Amniotic epithelial cell (primary cell): ENCODE measurements at regions not wholly inside any gene's neighbourhood (a gene's known extent, or its start where the extent isn't known, plus 50 kb on each side); places are given as distances from the start of the nearest gene placed in this dataset.
"Not testable (repeated sequence)": the region's sequence is repeated elsewhere in the genome, so short reads cannot be mapped to it uniquely, and the experiment has no call there.

Experiments
- DNase-seq: peaks from one replicate; pipeline ENCODE4 v3.0.0-alpha.2; 2010; ENCODE audit warnings: low read depth

DNA sequence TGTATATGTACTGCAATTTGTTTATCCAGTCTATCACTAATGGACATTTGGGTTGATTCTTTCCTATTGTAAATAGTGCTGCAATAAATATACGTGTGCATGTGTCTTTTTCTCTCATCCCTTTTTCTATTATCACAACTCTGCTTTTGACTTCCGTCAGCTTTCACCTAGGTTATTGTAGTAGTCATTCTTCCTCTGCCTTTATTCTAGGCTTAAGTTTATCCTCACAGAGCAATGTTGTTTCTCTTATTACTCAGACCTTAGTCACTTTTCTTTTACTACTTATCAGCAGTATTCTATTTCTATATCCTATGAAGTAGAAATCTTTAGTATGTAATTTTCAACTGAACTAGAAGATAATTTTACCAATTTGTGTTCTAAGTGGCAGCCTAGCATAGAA lies 175.3 kb upstream of the SEMA3E start:
- DNase-seq = no peak

DNA sequence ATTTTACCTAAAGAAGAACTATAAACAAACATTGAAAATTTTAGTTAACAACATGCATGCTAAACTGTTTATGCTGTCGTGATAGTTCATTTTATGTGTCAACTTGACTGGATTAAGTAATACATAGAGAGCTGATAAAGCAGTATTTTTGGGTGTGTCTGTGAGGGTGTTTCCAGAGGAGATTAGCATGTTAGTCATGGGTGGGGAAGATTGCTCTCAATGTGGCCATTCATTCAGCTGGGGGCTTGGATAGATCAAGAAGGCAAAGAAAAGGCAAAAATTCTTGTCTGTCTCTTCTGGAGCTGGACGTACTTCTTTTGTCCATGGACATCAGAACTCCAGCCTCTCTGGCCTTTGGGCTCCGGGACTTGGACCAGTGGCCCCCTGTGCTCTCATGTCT lies 172.9 kb upstream of the SEMA3E start:
- no peak for DNase-seq

DNA sequence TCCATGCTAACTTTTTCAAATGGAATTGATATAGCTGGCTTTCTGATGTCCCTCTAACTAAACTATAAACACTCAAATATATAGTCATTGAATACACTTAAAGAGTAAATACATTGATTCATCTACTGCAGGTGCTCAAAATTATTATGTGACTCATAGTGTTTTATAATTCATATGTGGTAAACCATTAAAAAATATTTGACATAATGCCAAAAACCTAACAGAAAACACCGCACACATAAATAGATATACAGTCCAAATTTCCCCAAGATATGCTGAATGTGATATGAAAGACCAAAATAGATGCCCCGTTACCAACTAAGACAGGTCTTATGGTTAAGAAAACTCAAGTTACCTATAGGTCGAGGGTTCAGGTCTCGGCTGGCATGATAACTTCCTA lies 171.7 kb upstream of the SEMA3E start:
- no peak for DNase-seq

DNA sequence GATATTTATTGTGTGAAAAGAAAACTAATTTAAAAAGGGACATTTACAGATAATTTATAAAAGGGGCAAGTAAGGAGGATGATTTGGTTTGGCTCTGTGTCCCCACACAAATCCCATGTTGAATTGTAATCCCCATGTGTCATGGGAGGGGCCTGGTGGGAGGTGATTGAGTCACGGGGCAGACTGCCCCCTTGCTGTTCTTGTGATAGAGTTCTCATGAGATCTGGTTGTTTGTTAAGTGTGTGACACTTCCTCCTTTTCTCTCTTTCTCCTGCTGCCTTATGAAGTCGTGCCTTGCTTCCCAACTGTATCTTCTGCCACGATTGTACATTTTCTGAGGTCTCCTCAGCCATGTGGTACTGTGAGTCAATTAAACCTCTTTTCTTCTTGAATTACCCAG lies 171.0 kb upstream of the SEMA3E start:
- DNase-seq = no peak

DNA sequence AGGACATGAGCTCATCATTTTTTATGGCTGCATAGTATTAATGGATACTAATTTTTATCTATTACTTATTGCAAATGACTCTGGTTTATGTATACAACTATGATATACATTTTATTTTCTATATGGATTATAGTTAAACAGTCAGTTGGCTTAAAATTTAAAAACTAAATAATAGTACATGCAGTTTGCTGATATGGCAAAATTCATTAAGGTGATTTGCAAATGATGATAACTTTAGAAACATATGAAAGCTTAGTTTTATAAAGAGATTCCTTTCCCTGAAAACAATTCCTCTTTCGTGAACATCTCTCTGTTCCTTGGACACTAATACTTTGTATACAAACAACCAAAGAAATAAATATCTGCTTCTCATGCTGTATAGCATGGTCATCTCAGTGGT lies 165.5 kb upstream of the SEMA3E start:
- DNase-seq = no peak

DNA sequence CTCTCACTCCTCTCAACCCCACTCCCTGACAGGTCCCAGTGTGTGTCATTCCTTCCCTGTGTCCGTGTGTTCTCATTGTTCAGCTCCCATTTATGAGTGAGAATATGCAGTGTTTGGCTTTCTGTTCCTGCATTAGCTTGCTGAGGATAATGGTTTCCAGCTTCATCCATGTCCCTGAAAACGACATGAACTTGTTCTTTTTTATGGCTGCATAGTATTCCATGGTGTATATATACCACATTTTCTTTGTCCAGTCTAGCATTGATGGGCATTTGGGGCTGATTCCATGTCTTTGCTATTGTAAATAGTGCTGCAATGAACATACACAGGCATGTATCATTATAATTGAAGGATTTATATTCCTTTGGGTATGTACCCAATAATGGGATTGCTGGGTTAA lies 163.6 kb upstream of the SEMA3E start:
- not testable (repeated sequence) for DNase-seq

DNA sequence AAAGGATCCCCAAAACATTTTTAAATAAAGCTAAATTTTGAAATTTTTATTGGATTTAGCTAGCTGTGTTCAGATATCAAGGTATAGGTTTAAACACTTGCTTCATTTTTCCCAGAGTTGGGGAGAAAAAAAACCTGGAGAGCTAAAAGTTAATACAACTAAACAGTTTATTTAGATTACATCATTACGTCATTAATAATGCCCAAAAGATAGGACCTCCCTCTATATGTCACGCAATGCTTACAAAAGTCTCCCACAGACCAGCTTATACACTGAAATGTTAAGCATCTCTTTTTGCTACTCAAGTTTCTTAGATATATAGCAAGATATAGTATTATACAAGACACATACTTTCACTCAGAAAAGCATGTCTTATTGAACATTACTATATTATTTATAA lies 160.0 kb upstream of the SEMA3E start:
- DNase-seq = no peak

DNA sequence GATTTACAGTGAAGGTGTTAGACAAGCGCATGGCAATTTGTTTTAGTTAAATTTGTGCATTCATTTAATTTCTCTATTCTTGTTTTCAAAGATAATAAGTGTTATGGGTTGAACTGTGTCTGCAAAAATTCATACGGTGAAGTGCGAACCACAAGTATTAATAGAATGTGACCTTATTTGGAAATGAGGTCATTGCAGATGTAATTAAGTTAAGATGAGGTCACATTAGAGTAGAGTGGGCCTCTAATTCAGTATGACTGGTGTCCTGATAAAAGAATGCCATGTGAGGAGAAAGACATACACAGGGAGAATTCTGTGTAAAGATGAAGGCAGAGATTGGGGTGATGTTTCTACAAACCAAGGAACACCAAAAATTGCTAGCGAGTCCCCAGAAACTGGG lies 158.8 kb upstream of the SEMA3E start:
- DNase-seq = no peak

DNA sequence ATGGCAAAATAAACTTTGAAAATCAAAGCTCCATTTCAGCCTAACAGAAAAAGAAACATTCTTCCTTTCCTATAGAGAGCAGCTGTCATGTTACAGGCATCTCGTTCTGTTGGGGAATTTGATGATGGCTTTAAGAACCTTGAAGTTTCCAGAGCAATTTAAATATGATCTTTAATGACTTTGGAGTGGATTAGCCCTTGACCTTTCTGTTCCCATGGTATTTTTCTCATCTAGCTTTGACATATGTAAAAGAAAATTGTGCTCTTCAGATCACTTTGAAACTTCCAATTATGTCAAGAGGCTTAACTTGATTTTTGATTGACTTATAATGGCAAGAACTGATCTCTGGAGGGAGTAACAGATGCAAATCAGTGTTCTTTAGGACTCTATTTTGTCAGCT lies 157.6 kb upstream of the SEMA3E start:
- no peak for DNase-seq

DNA sequence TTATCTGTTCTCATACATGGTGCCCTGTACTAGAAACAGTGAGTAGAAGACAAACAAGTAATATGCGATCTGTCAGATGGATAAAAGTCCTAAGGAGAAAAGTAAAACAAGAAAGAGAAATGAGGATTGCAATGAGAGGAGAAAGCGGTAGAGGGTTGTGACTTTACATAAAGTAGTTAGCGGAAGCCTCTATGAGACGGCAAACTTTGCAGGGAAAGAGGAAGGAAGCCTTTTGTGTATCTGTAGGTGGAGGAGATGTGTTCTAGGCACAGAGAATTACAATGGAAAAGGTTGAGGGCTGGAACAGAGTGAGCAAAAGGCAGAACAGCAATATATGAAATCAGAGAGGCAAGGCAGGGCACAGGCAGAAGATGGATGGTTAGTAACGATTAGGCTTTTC lies 150.4 kb upstream of the SEMA3E start:
- DNase-seq = no peak

DNA sequence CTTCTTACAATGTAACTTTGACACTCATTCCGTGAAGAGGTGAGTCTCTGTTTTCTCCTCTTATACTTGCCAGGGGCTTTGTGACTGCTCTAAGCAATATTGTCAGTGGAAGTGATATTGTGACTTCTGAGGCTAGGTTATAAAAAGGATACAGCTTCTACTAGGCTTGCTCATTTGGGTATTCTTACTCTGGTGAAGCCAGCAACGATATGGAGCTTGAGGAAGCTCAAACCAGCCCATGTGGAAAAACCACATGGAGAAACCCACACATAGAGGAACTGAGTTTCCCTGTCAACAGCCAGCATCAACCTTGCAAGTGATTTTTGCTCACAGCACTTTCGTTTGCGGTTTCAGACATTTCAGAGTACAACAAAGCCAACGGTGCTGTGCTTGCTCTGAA lies 149.6 kb upstream of the SEMA3E start:
- no peak for DNase-seq

DNA sequence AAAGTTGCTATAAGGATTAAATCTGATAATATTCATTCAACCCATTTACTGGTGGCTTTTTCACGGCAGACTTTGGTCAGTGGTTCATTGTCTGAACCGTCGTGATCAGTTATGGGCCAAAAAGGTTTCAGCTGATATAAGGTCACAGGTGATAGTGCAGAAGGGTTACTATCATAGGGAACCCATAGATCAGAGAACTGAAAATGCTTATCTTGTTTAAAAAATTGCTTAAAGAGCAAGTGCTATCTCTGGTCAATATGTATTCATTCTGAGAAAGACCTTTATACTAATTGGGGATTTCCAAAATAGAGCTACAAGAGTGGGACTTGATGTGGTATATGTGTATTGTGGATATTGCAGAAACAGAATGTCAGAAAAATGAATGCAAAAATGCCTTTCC lies 147.8 kb upstream of the SEMA3E start:
- no peak for DNase-seq

DNA sequence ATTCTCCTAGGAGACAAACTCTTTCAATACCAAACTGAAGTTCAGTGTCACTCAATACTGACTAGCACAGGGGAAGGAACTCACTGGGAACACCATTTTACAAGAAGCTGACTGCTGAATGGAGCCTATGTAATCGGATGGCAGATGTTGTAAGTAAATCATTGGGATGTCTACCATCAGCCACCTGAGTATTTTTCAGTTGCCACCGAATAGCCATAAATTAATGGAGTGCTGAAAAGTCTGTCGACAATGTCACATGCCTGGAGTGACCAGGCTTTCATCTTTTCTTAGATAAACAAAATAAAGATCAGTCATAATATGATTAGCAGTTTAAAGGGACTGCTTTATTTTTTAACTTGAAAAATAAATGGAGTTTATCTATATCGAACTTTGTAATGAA lies 145.9 kb upstream of the SEMA3E start:
- DNase-seq = no peak

DNA sequence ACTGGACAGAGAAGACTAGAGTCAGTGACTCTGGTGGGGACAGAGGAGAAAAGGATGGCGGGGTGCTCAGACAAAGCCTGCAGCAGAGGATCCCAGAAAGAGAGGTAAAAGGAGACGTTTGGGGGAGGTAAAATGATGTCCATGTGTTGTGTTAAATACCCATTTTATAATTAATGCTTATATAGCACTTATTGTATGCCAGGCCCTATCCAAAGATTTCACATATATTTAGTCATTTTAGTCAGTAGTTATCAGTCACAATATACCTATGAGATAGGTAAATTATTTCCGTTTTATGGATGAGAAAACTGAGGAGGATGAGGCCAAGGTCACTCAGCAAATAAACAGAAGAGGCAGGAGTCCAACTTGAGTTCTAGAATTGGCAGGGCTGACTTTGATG lies 144.6 kb upstream of the SEMA3E start:
- DNase-seq = no peak

DNA sequence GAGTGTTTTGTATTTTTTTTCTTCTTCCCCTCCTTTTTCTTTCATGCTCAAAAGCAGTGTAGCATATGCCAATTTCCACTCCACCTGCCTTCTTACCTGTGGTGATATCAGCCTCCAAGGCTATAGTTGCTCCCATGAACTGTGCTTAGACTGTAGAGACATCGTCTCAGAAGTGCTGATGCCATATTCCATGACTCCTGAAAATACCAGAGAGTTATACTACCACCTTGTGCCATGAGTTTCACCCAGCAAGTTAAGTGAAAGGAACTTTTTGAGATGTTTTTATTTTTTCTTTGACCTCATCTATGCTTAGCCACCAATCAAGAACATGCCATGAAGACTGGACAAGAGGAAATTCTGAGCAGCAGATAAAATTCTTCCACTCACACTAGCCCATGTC lies 142.8 kb upstream of the SEMA3E start:
- DNase-seq = no peak

DNA sequence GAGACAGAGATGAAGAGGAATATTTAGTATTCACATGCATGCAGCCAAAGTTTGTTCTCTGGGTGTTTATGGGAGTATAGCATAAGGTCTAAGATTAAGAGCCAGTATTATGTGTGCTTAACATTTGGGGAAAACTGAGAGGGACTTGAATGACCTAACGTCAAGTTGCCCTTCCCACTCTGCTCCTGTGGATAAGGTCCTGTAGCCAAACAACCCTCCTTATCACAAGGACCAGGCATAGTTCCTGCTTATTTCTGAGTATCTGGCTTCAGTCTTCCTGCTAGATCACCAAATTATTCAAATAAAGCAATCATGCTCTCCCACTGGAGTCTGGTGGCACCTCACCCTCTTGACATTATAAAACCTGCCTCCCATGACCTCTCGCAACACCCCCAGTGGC lies 137.9 kb upstream of the SEMA3E start:
- no peak for DNase-seq

DNA sequence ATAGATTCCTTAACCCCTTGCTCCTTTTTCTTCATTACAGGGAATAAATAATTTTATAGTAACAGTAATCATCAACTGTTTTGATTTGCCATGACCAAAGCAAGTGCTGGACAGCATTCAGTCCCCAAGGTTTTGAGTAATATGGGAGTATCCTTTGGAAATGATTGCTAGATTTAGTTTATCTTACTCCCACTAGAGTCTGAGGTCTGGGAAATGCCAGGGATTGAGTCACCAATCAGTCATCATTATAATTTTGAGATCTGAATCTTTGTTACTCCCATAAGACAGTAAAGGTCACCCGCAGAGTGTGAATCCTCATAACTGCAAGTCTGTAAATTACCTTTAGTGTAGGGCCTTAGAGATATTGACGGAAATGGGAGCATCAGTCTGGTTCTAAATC lies 133.7 kb upstream of the SEMA3E start:
- DNase-seq = peak; percentile 57

DNA sequence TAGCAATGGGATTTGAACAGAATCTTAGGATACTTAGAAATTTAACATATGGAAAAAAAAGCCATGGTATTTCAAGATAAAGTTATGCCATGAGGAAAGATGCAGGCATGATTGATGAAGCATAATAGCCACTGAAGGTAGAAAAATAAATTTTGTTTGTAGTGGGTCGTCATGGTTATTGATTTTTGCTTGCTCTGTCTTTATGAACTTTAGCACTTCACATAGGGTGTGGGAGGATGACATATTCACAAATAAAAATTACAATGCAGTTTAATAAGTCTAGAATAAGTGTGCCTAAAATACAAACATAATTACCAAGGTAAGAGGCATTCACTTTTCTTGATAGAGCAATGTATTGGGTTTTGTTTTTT lies 129.1 kb upstream of the SEMA3E start:
- DNase-seq = no peak

DNA sequence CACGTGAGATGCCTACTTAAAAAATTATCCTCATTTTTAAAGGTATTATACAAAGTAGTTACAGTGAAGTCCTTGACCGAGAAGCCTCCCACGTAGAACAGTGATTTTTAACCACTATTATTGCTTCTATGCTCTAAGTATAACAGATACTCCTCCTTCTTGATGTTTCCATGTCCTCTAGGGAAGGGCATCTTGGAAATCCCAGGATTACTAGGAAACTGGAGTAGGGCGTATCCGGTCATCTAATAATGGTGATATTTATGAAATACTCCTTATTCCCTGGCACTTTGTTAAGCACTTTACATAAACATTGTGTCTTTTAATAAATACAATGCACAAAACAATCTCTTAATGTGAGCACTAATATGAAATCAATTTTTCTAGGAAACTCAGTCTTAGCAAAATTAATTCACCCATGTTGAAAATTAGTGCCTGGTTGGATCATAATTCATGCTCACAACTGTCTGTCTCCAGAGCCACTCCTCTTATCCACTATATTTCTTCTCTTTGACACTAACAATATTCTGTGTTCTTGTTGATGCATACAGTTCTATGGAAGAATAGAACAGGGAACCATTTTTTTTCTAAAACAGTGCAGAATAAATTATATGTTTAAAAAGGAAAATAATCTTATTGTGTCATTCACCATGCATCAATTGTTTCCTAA lies 128.6 kb upstream of the SEMA3E start:
- no peak for DNase-seq

DNA sequence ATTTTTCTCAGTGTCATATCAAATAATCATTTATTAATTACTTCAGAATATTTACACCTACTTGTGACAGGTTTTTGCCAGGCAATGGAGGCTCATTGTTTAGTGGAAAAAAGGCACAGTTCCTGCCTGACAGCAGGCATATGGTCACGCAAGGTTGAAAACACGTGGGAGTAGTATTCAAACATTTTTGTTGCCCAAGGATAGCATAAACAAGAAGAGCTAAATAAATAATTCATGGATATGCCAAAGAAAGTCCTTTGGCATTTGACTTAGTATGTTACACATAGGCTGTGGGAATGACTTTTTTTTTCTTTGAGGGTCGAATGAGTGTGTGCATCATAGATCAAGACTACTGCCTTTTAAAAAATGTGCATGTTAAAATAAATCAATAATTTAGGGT lies 120.5 kb upstream of the SEMA3E start:
- no peak for DNase-seq

DNA sequence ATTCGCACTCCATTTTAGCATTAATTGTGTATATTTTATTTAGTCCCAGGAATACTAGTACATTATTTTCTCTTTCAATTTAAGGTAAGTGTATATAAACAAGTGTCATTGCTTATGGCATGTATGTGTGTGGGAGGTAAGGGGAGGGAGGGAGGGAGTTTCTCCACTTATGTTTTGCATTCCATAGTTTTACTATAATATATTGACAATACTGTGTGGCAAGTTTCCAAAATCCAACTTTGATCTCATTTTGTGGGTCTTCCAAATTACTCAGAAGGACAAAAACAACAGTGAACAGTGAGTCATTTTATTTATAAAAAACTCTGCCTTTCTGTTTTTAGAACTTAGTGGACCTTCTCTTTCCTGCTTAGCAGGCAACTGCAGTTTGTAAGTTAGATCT lies 102.3 kb upstream of the SEMA3E start:
- DNase-seq = no peak

DNA sequence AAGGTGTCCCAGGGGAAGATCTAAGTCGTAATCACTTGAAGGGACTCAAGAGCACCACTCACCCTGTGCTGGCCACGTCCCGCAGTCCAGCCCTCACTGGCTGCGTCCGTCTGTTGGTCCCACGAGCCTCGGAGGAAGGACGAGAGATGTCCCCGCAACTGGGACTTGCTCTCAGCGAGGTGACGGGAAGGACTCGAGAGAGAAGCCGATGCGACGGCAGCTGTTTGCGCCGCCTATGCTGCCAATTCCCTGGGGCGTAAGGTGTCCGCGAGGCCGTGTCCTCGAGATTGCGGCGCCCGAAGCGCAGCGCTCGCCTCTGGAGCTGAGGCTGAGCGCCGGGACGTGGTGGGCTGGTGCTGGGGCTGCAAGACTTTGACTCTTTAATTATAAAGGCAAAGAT lies 100.6 kb upstream of the SEMA3E start:
- no peak for DNase-seq

DNA sequence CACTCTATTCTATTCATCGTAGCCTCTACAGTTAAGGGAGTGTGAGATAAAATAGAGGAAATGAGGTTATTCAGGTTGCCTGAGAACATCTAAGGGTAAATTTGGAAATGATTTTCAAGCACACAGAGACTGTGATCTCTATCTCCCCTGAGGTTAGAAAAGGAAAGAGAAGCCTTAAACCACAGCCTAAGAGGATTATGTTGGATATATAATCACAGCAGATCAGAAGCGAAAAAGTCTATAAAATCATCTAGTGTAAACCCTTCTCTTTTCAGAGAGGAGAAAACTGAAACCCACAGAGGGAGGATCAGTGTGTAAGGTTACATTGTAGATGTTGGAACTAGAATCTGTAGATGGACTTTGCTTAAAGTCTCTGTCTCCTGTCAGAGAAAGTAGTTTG lies 90.6 kb upstream of the SEMA3E start:
- no peak for DNase-seq

DNA sequence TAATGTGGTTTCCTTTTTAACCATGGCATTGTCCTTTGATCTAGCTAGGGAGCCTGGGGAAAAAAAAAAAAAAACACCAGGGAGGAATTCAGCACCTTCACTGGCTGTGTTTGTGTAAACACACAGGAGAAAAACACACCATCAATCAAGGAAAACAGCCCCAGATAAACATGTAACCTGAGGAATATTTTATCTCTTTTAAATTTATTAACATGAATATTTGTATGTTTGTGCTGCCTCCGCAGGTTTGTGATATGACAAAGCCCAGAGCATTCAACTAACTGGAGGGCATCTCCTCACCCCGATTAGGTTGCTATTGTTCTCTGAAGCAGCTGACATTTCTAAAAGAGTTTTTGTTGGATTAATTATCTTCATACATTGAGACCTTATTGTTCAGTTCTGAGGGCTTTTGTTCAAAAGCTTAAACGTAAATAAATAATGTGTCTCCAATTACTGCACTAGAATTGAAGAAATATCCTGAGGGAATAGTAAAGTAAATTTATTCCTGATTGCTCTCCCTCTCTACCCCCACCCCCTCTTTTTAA lies 89.4 kb upstream of the SEMA3E start:
- no peak for DNase-seq

DNA sequence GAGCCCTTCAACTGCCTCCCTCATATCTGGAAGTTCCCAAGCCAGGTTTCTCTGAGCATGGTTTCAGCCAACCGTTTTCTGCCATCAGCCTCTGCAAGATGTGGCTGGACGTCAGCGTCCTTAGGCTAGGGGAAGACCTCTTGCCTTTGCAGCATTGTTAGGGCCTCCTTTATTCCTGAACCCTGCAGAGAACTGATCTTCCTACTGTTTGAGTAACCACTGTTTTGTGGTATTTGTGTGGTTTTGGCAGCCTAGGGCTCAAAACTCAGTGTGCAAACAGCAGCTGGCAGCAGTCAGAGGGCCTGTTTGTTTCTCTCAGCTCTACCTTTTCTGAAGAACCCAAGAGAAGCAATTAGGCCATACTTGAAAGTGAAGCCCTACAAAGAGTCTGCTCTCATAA lies 83.4 kb upstream of the SEMA3E start:
- DNase-seq = no peak
